ENCODE measurements at regions not wholly inside any gene's neighbourhood (a gene's known extent, or its start where the extent isn't known, plus 50 kb on each side); places are given as distances from the start of the nearest gene placed in this dataset.

DNA sequence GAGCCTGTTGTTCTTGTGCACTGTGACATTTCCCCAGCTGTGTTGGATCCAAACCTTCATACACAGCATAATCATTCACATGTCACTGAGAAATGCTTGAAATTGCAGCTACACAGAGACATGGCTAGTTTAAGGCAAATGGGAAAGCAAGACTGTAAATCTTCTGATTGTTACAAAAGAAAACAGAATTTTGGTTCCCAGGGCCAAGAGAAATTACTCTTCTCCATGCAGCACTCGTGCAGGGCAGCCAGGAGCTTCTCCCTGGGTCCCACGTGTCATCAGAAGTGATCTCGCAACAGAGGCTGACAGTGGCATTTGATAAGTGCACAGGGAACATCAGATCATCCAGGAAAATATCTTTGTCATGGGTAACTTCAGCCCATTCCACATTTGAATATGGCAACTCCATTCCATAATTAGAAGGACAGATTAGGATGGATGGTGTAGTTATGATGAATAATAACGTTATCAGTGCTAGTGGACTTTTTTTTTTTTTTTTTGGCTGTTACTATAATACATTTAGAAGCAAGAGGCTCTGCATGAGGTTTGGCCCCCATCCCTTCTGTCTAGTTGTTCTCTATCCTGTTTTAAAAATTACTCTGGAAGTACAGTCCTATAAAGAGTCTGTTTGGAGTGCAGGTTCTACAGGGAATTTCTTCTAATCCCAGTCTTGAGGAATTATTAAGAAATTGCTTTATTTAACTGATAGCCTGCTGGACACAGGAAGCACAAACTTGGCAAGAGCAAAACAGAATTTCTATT, 571.0 kb upstream of the NOX3 start:
- no peak overlapping the region for H3K4me3 ChIP-seq (replicated peaks; ENCODE audit: low read depth, low read length)
- no peak for DNase-seq (ENCODE audit: low read depth)
- TF ChIP-seq, protein P1, sequence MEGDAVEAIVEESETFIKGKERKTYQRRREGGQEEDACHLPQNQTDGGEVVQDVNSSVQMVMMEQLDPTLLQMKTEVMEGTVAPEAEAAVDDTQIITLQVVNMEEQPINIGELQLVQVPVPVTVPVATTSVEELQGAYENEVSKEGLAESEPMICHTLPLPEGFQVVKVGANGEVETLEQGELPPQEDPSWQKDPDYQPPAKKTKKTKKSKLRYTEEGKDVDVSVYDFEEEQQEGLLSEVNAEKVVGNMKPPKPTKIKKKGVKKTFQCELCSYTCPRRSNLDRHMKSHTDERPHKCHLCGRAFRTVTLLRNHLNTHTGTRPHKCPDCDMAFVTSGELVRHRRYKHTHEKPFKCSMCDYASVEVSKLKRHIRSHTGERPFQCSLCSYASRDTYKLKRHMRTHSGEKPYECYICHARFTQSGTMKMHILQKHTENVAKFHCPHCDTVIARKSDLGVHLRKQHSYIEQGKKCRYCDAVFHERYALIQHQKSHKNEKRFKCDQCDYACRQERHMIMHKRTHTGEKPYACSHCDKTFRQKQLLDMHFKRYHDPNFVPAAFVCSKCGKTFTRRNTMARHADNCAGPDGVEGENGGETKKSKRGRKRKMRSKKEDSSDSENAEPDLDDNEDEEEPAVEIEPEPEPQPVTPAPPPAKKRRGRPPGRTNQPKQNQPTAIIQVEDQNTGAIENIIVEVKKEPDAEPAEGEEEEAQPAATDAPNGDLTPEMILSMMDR (IDR thresholded peaks at IDR 0.05; ENCODE audit: low read length, missing control alignments), result no peak

DNA sequence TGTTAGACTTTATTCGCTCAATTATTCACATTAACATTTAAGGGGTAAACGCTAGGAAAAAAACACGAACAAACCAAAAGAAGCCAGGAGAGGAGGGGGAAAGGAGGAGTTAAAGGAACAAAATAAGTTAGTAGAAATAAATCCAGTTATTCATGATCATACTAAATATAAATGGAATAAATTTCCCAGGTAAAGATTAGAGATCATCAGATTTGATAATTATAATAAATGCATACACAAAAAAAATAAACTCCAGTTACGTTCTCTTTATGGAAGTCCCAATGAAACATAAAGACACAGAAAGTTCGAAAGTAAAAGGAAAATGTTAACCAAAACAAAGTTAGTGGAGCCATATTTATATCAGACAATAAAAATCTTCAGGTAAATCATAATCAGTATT, 568.7 kb upstream of the NOX3 start:
- H3K4me3 ChIP-seq (replicated peaks; ENCODE audit: low read depth, low read length), result no peak overlapping the region
- no peak for DNase-seq (ENCODE audit: low read depth)
- TF ChIP-seq, protein P1 (IDR thresholded peaks at IDR 0.05; ENCODE audit: low read length, missing control alignments), result no peak

- H3K4me3 ChIP-seq (replicated peaks; ENCODE audit: low read depth, low read length), result no peak overlapping the region
- TF ChIP-seq, protein P1 (IDR thresholded peaks at IDR 0.05; ENCODE audit: low read length, missing control alignments), result no peak
- peak; percentile 74 for DNase-seq (ENCODE audit: low read depth)
These were observed 566.2 kb upstream of the NOX3 start for GRCh38 chr6:156021746-156022396.

GRCh38 chr6:156017838-156018237, 562.2 kb upstream of the NOX3 start:
- TF ChIP-seq, protein P1 (IDR thresholded peaks at IDR 0.05; ENCODE audit: low read length, missing control alignments), result no peak
- DNase-seq (ENCODE audit: low read depth), result peak; percentile 20
- H3K4me3 ChIP-seq (replicated peaks; ENCODE audit: low read depth, low read length), result no peak overlapping the region

- TF ChIP-seq, protein P1 (IDR thresholded peaks at IDR 0.05; ENCODE audit: low read length, missing control alignments), result no peak
- H3K4me3 ChIP-seq (replicated peaks; ENCODE audit: low read depth, low read length), result no peak overlapping the region
- DNase-seq (ENCODE audit: low read depth), result no peak
These were observed 560.7 kb upstream of the NOX3 start for GRCh38 chr6:156016186-156016976.

GRCh38 chr6:156013155-156013554, 557.5 kb upstream of the NOX3 start:
- no peak overlapping the region for H3K4me3 ChIP-seq (replicated peaks; ENCODE audit: low read depth, low read length)
- DNase-seq (ENCODE audit: low read depth), result no peak
- TF ChIP-seq, protein P1 (IDR thresholded peaks at IDR 0.05; ENCODE audit: low read length, missing control alignments), result no peak
